ENCODE measurements at regions not wholly inside any gene's neighbourhood (a gene's known extent, or its start where the extent isn't known, plus 50 kb on each side); places are given as distances from the start of the nearest gene placed in this dataset.
A peak's percentile ranks its signal among the peaks of the same experiment; 100 is the strongest.

DNA sequence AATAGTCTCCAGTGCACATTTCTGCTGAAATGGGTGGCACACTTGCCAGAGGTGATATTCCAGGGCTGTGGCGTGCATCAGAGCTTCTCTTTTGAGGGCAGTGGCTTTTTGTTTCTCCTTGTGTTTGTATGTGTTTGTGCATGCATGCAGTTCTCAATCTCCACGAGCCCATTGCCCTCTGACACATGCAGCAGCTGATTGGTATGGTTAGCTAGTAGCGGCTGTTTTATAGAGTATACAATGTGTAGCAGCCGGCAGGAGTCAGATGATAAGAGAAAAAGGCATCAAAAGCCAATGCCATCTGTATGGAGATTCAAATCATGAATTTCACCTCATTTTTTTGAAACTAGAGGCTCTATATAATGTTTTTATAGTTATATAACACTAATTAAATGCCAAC is 616.9 kb upstream of the STXBP6 start:
- no peak overlapping the region for H3K9ac ChIP-seq (ENCODE audit: low read length in 3 of 3)
- H3K9me3 ChIP-seq (ENCODE audit: control insufficient read depth in 2 of 3, insufficient read depth in 1 of 3, low read length in 3 of 3): no peaks in the 10 kb centered on the region
- TF ChIP-seq, protein P1, sequence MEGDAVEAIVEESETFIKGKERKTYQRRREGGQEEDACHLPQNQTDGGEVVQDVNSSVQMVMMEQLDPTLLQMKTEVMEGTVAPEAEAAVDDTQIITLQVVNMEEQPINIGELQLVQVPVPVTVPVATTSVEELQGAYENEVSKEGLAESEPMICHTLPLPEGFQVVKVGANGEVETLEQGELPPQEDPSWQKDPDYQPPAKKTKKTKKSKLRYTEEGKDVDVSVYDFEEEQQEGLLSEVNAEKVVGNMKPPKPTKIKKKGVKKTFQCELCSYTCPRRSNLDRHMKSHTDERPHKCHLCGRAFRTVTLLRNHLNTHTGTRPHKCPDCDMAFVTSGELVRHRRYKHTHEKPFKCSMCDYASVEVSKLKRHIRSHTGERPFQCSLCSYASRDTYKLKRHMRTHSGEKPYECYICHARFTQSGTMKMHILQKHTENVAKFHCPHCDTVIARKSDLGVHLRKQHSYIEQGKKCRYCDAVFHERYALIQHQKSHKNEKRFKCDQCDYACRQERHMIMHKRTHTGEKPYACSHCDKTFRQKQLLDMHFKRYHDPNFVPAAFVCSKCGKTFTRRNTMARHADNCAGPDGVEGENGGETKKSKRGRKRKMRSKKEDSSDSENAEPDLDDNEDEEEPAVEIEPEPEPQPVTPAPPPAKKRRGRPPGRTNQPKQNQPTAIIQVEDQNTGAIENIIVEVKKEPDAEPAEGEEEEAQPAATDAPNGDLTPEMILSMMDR (IDR thresholded peaks at IDR 0.05; ENCODE audit: borderline replicate concordance, extremely low read depth, insufficient read depth): no peak
- FAIRE-seq (no peak), DNase-seq (peak in 3 of 5 donors; percentile 2 to 9 (median 7))
- H3K27me3 ChIP-seq (ENCODE audit: control insufficient read depth, insufficient read depth, low read length): no peaks in the 10 kb centered on the region
- H3K36me3 ChIP-seq (ENCODE audit: control insufficient read depth in 2 of 3, insufficient read depth in 3 of 3, low read length in 3 of 3): no peaks in the 10 kb centered on the region
- H3K4me3 ChIP-seq (ENCODE audit: low read length in 3 of 3): no peak overlapping the region
- H3K27ac ChIP-seq (ENCODE audit: low read depth in 2 of 2, low read length in 2 of 2): no peak overlapping the region
- intact Hi-C loops (cut with DNase I): no loop called here
- no peaks in the 10 kb centered on the region for H3K4me1 ChIP-seq (ENCODE audit: control insufficient read depth in 2 of 3, insufficient read depth in 2 of 3, low read depth in 1 of 3, low read length in 3 of 3)

DNA sequence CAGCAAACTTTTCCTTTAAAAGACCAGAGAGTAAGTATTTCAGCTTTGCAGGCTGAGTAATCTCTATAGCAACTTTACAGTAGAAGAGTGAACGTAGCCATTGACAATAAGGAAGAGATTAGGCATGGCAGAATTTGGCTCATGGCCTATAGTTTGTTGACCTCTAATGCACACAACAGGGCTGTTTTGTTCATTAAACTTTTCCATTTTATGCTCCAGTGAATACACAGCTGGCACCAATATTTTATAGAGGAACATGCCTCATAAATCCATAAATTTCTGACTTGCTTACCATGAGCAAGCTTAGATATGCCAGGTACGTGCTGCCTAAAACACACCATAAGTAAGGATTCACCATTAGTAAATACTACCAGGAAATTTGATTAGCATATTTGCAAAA is 609.0 kb upstream of the STXBP6 start:
- Histone ChIP-seq H3K9me3 (ENCODE audit: control insufficient read depth in 2 of 3, insufficient read depth in 1 of 3, low read length in 3 of 3) (no peaks in the 10 kb centered on the region), H3K36me3 (ENCODE audit: control insufficient read depth in 2 of 3, insufficient read depth in 3 of 3, low read length in 3 of 3) (no peaks in the 10 kb centered on the region), H3K27me3 (ENCODE audit: control insufficient read depth, insufficient read depth, low read length) (no peaks in the 10 kb centered on the region), H3K27ac (ENCODE audit: low read depth in 2 of 2, low read length in 2 of 2) (no peak overlapping the region), H3K9ac (ENCODE audit: low read length in 3 of 3) (no peak overlapping the region), H3K4me3 (ENCODE audit: low read length in 3 of 3) (no peak overlapping the region), H3K4me1 (ENCODE audit: control insufficient read depth in 2 of 3, insufficient read depth in 2 of 3, low read depth in 1 of 3, low read length in 3 of 3) (no peaks in the 10 kb centered on the region)
- TF ChIP-seq, protein P1 (IDR thresholded peaks at IDR 0.05; ENCODE audit: borderline replicate concordance, extremely low read depth, insufficient read depth): no peak
- intact Hi-C loops (cut with DNase I): no loop called here
- DNase-seq (no peak), FAIRE-seq (no peak)

DNA sequence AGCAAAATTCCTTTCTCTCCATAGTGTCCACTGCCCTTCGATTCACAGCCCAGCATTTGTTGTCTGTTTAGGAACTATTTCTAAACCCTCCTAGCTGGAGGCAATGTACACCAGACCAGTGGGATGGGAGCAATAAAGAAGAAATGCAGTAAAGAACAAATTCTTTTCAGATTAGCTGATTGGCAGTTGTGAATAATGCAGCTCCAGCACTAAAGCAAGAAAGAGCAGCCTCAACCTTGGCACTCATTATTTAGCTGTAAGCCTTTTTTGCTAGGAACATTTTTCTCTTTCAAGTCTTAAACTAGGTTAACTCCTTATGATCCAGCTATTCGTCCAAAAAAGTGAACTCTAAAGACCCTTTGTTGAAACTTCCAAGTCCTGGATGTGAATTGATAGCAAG is 580.5 kb upstream of the STXBP6 start:
- H3K4me1 ChIP-seq (ENCODE audit: control insufficient read depth in 2 of 3, insufficient read depth in 2 of 3, low read depth in 1 of 3, low read length in 3 of 3): no peaks in the 10 kb centered on the region
- H3K27ac ChIP-seq (ENCODE audit: low read depth in 2 of 2, low read length in 2 of 2): no peak overlapping the region
- no peaks in the 10 kb centered on the region for H3K27me3 ChIP-seq (ENCODE audit: control insufficient read depth, insufficient read depth, low read length)
- no peaks in the 10 kb centered on the region for H3K9me3 ChIP-seq (ENCODE audit: control insufficient read depth in 2 of 3, insufficient read depth in 1 of 3, low read length in 3 of 3)
- intact Hi-C loops (cut with DNase I): no loop called here
- TF ChIP-seq, protein P1 (IDR thresholded peaks at IDR 0.05; ENCODE audit: borderline replicate concordance, extremely low read depth, insufficient read depth): no peak
- no peak overlapping the region for H3K9ac ChIP-seq (ENCODE audit: low read length in 3 of 3)
- H3K36me3 ChIP-seq (ENCODE audit: control insufficient read depth in 2 of 3, insufficient read depth in 3 of 3, low read length in 3 of 3): no peaks in the 10 kb centered on the region
- no peak overlapping the region for H3K4me3 ChIP-seq (ENCODE audit: low read length in 3 of 3)
- no peak for DNase-seq
- FAIRE-seq: no peak

DNA sequence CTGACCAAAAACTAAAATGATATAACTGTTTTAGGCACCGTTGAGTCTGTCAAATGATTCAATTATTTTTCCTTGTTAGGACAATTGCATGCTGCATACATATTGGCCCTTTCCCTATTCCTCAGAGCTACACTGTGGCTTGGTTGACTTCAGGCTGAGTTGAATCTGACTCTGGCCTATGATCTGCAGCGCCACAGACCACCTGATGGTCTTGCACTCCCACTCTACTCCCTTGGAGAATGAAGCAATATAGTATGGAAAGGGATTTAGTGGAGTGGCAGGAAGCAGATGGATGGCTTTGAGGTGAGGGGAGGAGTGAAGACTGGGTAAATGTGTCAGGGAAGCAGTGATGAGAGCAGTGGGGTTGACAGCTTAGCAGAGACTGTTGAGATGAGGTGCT is 579.0 kb upstream of the STXBP6 start:
- Histone ChIP-seq H3K36me3 (ENCODE audit: control insufficient read depth in 2 of 3, insufficient read depth in 3 of 3, low read length in 3 of 3) (no peaks in the 10 kb centered on the region), H3K4me3 (ENCODE audit: low read length in 3 of 3) (no peak overlapping the region), H3K9me3 (ENCODE audit: control insufficient read depth in 2 of 3, insufficient read depth in 1 of 3, low read length in 3 of 3) (no peaks in the 10 kb centered on the region), H3K4me1 (ENCODE audit: control insufficient read depth in 2 of 3, insufficient read depth in 2 of 3, low read depth in 1 of 3, low read length in 3 of 3) (no peaks in the 10 kb centered on the region), H3K27ac (ENCODE audit: low read depth in 2 of 2, low read length in 2 of 2) (no peak overlapping the region), H3K27me3 (ENCODE audit: control insufficient read depth, insufficient read depth, low read length) (no peaks in the 10 kb centered on the region), H3K9ac (ENCODE audit: low read length in 3 of 3) (no peak overlapping the region)
- peak in 1 of 5 donors; percentile 6 for DNase-seq
- intact Hi-C loops (cut with DNase I): no loop called here
- TF ChIP-seq, protein P1 (IDR thresholded peaks at IDR 0.05; ENCODE audit: borderline replicate concordance, extremely low read depth, insufficient read depth): no peak
- no peak for FAIRE-seq
